EL (cell line): ENCODE measurements at regions not wholly inside any gene's neighbourhood (a gene's known extent, or its start where the extent isn't known, plus 50 kb on each side); places are given as distances from the start of the nearest gene placed in this dataset.
A peak's percentile ranks its signal among the peaks of the same experiment; 100 is the strongest.
"Not testable (repeated sequence)": the region's sequence is repeated elsewhere in the genome, so short reads cannot be mapped to it uniquely, and the experiment has no call there.

Experiments used
- DNase-seq: peaks from one replicate; pipeline ENCODE4 v3.0.0-alpha.2; 2016

GRCh38 chr6:170040115-170040500 is 250.8 kb downstream of the DLL1 start:
- no peak for DNase-seq

GRCh38 chr6:170039156-170040114 is 251.4 kb downstream of the DLL1 start:
- DNase-seq: no peak

GRCh38 chr6:170038708-170039107 is 252.2 kb downstream of the DLL1 start:
- DNase-seq: no peak

GRCh38 chr6:170038251-170038650 is 252.6 kb downstream of the DLL1 start:
- DNase-seq: no peak

GRCh38 chr6:170037541-170038250 is 253.2 kb downstream of the DLL1 start:
- no peak for DNase-seq

- no peak for DNase-seq
Measured at GRCh38 chr6:170036916-170037315, 254.0 kb downstream of the DLL1 start.

- not testable (repeated sequence) for DNase-seq
Measured at GRCh38 chr6:170036367-170036766, 254.5 kb downstream of the DLL1 start.

GRCh38 chr6:170035901-170036304 is 255.0 kb downstream of the DLL1 start:
- no peak for DNase-seq

- no peak for DNase-seq
Measured at GRCh38 chr6:170035044-170035443, 255.8 kb downstream of the DLL1 start.

GRCh38 chr6:170034294-170034693 is 256.6 kb downstream of the DLL1 start:
- no peak for DNase-seq

GRCh38 chr6:170033666-170034065 is 257.2 kb downstream of the DLL1 start:
- DNase-seq: no peak

GRCh38 chr6:170032706-170033309 is 258.1 kb downstream of the DLL1 start:
- no peak for DNase-seq

GRCh38 chr6:170032197-170032596 is 258.7 kb downstream of the DLL1 start:
- DNase-seq: no peak

GRCh38 chr6:170031684-170032121 is 259.2 kb downstream of the DLL1 start:
- DNase-seq: peak; percentile 6

GRCh38 chr6:170030821-170031471 is 259.9 kb downstream of the DLL1 start:
- no peak for DNase-seq

- no peak for DNase-seq
Measured at GRCh38 chr6:170030284-170030815, 260.5 kb downstream of the DLL1 start.

GRCh38 chr6:170029416-170030283 is 261.2 kb downstream of the DLL1 start:
- no peak for DNase-seq

- no peak for DNase-seq
Measured at GRCh38 chr6:170028629-170029345, 262.1 kb downstream of the DLL1 start.

GRCh38 chr6:170027647-170028043 is 263.2 kb downstream of the DLL1 start:
- DNase-seq: no peak

GRCh38 chr6:170026751-170027646 is 263.9 kb downstream of the DLL1 start:
- no peak for DNase-seq
